HuH-7 (cell line): ENCODE measurements at regions not wholly inside any gene's neighbourhood (a gene's known extent, or its start where the extent isn't known, plus 50 kb on each side); places are given as distances from the start of the nearest gene placed in this dataset.
A peak's percentile ranks its signal among the peaks of the same experiment; 100 is the strongest.
"Not testable (repeated sequence)": the region's sequence is repeated elsewhere in the genome, so short reads cannot be mapped to it uniquely, and the experiment has no call there.

Experiments used
- DNase-seq: peaks from one replicate; pipeline ENCODE4 v3.0.0; 2011; ENCODE audit warnings: low spot score

DNA sequence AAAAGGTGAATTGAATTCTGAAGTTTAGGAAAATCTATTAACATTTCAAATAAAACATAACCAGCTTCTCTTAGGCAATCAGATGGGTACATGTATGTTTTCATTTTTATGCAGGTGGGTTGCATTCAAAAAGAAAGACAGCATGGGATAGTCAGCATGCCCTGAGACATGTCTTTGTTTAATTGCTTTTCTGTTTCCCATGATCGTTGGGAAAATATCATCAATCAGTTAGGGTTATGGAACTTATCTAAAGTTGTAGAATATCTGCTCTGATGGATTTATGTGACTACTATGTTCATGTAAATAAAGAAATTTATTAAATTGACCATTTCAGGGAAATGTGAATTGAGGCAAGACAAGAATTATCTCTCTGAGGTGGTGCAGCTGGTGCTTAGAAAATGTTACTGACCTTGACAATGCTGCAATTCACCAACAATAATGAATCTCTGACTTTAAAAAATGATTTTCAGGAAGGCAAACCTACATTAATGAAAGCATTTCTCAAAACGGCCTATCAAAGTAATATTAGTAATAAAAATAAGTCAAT, 112.7 kb downstream of the RFPL4B start:
- DNase-seq, result no peak

DNA sequence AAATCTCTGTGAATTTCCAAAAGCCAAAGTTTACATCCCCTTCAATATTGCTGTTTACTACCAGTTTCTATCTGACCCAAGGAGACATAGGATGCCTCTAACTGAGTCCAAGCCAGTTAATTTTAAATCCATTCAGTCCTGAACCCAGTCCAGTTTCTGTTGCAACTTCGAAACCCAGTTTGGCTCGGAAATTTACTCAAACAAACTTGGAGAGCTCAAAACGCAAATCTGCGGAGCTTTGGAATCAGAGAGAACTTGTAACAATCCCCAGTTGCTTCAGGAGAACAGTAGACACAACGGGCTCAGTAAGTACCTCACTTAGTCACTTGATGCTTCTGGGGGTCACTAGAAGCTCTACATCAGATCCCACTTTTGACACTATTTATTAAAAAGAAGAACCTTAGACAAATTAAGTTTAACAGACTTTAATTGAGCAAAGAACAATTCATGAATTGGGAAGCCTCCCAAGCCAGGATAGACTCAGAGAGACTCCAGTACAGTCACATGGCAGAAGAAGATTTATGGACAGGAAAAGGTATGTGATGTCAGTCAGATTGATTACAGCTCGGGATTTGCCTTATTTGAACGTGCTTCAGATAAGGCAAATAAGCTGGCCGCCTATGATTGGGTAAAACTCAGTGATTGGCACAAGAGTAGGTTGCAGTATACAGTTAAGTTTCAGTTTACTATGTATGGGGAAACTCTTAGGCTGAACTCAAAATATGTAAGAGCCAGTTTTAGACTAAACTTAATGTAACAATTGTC, 118.0 kb downstream of the RFPL4B start:
- no peak for DNase-seq

DNA sequence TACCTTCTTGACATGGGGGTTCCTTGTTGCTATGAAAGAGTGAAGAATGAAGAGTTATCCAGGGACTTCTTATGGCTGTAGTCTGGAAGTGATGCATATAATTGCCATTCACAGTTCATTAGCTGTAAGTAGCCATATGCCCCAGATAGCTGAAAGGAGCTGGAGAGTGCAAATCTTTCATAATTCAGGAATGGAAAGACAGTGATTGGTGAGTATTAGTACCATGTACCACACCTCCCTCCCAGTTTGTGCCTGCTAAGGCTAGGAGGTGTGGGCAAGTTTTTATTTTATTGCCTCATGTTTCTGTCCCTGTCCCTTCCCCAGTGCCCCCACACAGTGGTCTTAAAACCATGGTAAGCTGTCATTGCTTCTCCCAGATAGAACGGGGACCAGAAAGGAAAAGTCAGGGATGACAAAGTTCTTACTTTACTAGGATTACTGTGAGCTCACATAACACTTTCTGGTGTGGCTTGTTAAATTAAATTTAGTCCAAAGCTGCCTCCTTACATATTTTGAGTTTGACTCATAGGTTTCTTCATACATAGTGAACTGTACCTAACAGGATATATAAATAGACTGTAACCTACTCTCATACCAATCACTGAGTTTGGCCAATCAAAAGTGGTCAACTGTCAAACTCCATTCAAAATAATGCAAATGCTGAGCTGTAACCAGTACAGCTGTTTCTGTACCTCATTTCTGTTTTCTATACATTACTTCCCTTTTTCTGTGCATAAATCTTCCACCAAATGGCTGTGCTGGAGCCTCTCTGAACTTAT, 119.4 kb downstream of the RFPL4B start:
- DNase-seq, result no peak

DNA sequence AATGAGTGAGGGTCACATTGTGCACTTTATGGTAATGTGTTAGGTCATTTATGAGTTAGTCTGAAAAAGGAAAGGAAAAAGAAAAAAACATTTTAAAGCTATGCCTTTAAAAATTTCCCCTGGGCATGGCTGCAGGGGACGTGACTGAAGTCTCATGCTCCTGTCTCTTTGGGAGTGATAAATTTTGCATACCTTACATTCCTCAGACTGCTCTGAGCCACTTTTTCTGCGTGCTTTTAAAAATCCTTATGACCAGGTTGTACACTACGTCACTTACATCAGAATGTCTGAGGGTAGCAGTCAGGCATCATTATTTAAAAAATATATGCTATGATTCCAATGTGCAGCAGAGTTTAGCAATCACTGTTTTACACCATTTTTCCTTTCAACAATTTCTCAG, 121.2 kb downstream of the RFPL4B start:
- DNase-seq, result no peak

DNA sequence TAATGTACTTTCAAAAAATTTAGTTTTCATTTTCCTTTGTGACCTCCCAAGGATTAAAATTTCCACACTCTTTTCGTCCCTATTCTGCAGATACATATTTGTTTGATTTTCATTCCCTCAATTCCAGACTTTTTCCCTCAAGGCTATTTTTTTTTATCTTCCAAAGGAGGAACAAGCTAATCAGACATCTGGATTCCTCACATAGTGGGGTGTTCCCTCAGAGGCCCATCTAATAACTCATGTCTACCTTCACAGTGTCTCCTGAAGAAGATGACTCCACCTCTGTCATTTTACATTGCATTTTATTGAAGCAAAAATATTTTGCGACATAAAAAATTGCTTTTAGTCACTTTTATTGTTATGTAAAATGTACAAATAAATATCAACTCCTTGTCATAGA, 122.2 kb downstream of the RFPL4B start:
- no peak for DNase-seq

DNA sequence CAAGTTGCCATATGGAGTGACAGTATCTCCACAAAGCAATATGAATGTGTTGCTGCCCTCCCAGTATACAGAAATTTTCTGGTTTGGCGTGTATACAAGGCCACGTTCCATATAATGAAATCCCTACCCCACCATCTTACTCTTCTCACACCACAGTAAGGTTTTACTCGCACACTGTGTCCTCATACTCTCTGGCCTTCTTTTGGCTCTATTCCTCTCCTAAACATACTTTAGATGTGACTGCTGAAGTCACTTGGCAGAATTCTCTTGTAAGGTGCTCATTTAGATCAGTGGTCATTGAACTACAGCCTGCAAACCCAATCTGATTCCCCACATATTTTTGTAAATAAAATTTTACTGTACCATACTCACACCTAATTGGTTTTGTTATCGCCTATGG, 123.2 kb downstream of the RFPL4B start:
- DNase-seq, result no peak

DNA sequence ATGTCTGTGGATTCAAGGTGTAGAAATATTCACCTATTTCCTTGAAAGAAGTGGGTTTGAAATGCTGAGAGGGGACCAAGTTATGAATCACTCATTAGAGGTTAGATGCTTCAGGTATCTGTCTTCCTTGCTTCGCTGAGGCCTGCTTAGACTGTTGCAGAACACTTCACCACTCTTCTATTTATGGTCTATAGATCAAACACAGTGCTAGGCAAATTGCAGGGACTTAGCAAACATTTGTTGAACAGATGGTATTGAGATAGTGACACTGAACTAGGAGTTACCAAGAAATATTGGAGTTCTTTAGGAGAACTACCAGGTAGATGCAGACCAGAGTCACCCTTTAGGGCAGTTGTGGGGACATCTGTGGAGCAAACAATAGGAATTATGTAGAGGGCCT, 123.8 kb downstream of the RFPL4B start:
- peak; percentile 10 for DNase-seq

DNA sequence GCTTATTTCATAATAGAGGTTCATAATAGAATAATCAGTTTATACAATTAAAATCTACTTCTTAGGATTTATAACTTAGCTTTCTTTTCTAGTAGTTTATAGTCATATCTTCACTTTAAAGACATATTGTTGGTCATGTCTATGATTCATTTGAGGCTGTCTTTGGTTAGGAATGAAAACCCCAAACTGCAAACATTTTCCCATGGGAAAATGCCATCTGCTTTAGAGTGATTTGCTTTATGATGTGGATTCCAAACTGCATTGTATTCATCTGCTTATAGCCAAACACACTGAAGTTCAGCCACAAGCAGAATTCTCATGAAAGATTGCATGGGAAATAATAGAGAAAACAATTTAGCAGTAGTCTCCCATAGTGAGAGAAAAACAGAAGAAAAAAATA, 128.0 kb downstream of the RFPL4B start:
- no peak for DNase-seq

DNA sequence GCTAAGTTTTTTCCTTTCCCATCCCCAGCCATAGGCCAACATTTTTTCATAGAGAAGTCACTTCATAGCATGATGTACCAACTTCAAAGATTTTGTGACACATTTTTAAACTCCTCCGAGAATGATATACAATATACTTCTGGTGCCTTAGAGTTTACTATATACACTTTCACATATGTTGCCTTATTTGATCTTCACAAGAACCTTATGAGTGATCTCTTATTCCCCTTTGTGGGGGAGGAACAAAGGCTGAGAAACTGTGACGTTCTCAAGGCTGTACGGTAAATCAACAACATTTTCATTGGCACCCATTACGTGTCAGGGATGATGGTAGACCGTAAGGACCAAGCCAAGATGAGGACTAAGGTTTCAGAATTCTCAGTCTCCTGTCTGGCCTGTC, 130.0 kb downstream of the RFPL4B start:
- no peak for DNase-seq

DNA sequence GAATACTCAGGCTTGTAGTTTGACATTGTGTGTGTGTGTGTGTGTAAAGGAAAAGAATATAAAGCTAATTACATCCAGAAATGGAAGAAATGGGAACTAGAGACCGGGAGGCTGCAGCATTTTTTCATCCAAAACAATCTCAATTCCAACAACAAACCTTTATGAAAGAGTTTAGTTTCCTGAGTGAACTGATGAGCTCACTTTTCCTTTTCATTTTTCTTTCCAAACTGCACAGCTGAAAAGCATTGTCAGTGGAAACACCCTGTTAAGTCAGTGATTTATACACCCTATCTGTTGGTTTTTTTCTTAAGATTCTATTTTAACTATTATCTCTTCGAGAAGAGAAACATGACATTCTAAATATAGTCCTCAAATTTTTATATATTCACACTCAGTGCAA, 130.9 kb downstream of the RFPL4B start:
- DNase-seq, result no peak

DNA sequence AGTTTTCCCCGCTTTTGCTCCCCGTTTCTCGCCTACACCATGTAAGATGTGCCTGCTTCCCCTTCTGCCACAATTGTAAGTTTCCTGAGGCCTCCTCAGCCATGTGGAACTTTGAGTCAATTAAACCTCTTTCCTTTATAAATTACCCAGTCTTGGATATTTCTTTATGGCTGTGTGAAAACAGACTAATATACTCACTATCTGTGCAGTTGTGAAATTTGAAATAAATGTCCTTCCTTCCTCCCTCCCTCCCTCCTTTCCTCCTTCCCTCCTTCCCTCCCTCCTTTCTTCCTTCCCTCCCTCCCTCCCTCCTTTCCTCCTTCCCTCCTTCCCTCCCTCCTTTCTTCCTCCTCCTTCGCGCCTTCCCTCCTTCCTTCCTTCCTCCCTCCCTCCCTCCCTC, 132.8 kb downstream of the RFPL4B start:
- DNase-seq, result not testable (repeated sequence)

DNA sequence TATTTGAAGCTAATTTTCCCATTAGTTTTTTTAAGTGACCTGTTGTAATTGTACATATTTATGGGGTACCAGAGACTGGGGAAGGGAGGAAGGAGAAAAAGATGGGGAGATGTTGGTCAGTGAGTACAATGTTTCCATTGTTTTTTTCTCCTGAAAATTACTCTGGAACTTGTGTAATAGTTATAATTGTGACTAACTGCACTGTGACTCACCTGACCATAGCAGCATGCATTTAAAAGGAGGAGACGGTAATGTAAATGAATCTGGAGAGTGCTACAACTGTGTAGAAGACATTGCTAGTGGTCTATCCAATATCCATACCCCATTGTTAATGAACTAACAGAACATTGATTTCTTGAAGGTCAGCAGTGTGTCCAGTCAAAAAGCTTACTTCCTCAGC, 133.4 kb downstream of the RFPL4B start:
- DNase-seq, result no peak

DNA sequence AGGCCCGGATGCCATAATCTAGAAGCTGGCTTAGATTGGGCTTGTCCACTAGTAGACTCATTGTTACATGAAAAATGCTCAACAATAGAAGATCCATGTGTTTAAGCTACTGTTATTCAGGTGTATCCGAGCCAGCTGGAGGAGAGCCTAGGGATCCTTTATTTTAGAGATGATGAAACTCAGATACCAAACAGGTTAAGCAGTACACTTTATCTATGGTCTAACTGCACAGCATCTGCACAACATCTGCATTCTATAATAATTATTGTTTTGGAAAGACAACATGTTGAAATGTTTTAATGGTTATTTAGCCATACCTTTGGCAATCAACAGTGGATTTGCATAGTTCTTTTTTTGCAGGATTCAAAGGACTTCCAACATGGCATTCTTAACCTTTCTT, 134.1 kb downstream of the RFPL4B start:
- DNase-seq, result no peak

DNA sequence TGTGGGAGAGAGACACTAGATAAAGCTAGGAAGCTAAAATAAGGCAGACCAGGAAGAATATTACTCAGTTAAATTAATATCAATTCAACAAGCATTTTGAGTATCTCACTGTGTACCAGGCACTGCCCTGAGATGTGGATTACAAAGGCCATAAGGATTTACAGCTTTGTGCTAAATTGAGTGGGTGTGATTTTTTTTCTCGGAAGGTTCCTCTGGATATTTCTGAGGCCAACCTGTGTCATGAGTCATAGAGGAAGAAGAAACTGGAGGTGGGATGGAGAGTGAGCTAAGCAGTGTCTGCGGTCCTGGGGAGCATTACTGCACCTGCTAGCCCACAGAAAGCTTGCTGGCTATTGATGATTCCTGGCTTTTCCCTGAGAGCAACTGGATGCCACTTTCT, 135.2 kb downstream of the RFPL4B start:
- no peak for DNase-seq

DNA sequence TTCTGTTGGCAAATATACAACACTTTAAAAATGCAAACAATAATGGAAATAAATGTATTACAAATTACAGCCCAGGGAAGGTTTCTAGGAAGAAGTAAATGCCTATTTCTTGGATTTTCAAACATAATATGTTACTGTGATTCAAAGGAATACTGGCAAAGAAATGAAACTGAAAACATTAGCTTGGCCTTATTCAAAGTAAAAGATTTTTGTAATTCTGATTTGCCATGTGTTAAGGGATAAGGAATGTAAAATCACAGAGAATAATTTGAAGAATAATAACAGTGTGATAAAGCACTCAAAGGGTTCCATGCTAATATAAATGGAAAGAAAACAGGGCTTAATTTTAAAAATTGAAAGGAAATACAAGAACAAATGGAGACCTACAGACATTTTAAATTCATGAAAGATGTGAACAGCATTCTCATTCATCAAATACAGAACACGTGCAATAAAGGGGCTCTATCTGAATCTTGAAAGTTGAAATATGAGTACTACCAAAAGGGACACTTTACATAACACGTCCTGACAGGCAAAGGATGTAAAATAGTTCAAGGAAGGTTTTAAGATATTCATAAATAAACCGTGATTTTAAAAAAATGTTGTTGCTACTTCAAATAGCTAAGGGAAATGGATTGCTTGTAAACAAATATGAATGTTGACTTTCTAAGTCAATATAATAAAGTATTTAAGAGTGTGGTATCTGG, 138.1 kb downstream of the RFPL4B start:
- no peak for DNase-seq

DNA sequence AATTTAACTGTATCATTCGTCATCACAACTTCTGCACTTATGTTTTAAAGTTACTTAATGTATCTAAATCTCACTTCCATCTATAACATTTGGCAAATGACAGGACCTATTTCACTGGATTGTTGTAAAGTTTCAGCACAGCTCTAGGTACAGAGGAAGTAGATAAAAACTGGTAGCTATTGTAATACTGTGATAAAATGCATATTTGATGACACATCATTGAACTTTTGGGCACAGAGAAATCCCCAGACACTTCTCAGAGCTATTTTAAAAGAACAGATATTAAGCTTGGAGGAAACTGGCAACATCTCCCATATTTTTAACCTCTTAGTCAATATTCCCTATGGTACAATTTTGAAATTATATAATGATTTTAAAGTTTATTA, 138.7 kb downstream of the RFPL4B start:
- no peak for DNase-seq

DNA sequence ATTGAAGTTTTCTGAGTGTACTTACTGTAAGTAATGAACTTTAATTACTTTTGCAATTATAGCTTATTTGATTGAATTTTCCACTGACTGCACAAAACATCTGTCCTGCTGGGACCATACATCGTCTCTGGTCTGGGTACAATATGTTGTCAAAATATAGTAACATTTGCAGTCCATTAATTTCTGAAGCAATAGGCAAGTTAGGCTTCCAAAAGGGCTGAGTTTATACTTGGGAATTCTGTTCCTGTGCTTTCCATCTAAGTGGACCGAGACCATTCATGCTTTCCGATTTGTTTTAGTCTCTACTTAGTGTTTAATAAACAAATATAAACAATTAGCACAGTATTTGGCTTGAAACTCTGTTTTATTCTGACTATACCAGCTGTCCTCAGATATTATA, 139.3 kb downstream of the RFPL4B start:
- no peak for DNase-seq

DNA sequence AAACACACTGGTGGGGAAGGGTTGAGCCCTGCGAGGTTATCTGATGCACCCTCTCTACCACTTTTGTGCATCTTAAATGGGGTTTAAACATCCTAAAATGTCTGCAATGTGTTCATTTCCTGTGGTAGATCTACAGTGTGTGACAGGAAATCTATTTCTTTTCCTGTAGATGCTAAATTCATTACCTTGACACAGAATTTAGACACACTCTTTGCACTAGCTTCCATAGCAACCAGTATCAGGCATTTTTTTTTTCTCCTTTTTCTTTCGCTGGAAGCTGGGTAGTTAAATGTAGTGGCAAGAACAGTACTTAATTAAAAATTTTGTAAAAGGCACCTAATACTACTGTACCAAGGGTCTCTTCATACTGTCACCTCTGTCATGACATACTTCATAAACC, 141.1 kb downstream of the RFPL4B start:
- DNase-seq, result no peak

DNA sequence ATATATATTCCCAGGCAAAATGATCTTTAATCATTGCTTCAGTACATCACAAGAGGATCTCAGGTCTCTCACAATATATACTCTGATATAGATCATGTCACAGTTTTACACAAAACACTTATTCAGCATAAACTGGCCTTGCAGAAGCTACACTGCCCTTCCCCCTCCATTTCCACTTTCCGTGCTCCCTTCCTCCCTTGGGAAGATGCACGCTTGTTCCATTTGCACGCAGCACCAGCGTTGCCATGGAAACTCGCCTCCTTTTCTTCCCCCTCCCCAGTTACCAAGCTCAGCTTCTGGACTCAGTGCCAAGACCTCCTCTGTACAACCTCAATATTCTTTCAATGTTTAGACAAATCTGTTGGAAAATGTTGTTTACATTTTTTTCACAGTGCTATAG, 154.6 kb downstream of the RFPL4B start:
- no peak for DNase-seq

DNA sequence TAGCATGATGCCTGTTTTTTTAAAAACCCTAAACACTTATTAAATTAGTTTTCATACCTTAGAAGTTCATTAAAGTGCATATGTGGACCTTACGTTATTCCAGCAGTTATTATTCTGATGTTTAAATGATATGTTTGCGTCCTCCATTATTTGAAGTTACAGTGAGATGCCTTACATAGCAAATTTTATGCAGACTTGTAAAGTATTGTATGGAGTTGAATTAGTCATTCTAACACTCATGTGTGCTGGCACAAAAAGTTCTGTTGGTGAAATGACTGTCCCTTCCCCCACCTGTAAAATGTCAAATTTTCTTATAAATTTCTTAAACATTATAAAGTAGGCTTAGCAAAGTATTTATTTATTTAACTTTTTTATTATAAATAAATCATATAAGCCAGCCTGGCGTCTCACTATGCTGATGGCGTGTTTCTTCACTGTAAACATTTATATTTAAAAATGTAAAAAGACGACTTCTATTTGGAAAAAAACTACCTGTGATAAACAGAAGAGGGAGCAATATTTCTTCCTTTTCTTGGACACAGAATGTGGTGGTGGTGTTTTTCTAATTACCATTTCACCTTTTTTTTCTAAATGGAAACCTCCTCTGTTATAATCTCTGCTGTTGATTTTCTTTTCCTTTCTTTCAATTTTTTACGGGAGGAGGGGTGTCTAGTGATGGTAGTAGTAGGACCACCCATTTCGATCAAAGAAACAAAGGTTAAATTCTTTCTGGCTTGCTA, 155.4 kb downstream of the RFPL4B start:
- peak; percentile 34 for DNase-seq

DNA sequence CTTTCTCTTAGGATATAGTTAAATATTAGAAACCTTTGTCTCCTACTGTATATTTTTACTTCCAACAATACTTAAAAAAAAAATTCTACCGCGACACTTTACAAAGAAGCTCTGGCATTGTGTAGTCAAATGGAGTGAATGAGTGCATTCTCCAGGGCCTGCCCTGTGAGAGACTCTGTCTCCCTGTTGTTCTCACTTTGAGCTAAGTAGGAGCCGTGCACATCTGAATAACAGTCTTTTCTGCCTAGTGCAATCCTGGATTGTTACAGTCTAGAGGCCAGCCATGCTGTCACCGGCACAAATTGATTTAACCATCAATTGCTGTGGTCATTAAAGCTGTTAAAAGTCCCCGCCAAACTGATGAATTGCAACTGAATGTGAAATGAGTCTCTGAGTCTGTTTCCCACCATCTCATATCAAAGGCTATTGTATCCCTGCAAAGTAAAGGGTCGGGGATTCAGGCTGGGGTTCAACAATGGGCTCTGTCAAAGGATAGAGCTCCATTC, 156.0 kb downstream of the RFPL4B start:
- no peak for DNase-seq

DNA sequence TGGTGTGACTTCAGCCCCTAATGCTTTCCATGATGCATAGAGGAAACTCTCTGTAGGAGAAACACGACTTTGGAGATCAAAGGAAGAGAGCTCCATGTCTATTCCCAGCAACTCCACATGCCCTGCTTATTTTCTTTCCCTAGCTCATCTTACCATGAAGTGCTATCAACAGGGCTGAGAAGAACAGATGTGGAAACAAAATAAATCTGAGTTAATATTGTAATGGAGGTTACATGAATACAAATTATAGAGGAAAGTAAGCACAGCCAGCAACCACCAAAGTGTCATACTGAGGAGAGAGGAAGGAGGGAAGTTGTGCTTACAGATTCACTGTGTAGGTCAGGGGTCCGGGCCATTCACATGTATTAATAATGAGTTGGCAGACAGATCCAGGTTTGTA, 157.5 kb downstream of the RFPL4B start:
- no peak for DNase-seq
